A172 (cell line): ENCODE measurements at regions not wholly inside any gene's neighbourhood (a gene's known extent, or its start where the extent isn't known, plus 50 kb on each side); places are given as distances from the start of the nearest gene placed in this dataset.

Source experiments
- DNase-seq: peaks from one replicate; pipeline ENCODE4 v3.0.0-alpha.2; 2015; ENCODE audit warnings: low spot score

- peak; percentile 83 for DNase-seq
Observed at GRCh38 chrX:67780694-67781109, 236.9 kb downstream of the AR start.

GRCh38 chrX:67781132-67781531, 237.3 kb downstream of the AR start:
- no peak for DNase-seq

DNA sequence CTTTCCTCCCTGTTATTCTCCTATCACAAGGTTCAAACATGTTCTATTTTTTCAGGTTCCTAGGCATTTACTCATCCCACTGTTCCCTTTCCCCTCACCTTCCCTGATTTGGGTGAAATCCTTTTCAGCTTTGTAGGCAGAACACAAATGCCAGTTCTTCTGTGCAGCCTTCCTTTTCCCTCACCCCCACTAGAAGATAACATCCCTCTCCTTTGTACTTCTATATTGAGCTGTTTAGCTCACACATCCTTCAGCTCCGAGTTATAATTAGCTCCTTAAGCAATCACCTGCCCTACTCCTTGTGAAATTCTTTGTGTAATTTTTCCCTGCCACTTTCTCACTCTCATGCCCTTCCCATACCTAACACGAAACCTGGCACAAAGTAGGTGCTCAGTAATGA, 240.9 kb downstream of the AR start:
- no peak for DNase-seq

DNA sequence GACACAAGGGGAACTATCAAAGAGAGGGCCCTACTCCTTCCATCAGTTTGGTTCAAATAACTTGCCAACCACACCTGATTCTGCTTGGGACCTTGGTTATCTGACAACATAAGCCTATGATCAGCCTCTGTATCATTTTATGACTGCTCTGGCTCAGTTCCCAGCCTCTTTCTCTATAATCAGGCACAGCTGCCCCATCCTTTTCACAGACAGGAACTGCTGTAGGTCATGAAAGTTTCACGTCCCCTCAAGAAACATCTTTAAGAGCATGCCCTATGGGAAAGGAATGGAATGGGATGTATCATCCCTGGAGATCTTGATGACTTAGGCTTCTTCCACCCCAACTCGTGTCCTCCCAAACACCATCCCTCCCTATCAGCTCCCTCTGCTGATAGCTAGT, 243.4 kb downstream of the AR start:
- no peak for DNase-seq

DNA sequence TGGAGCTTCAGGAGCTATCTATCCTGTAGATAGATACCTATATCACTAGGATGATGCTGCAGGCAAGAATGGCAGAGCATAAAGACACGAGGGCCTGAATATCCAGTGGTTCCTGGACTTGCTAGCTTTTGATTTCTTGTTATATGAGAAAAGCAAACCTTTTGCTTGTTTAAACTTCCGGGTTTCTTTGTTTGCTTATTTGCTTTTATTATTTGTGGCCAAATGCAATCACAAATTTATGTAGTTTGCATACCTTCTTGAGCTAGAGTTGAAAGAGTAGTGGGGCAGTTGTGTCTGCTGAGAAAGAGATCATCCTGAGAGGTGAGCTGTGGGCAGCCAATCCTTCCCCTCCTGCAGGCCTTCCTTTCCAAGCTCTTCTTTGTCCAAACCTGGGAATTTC, 245.7 kb downstream of the AR start:
- no peak for DNase-seq
